IMR-90 (cell line): ENCODE measurements at regions not wholly inside any gene's neighbourhood (a gene's known extent, or its start where the extent isn't known, plus 50 kb on each side); places are given as distances from the start of the nearest gene placed in this dataset.

Experiments
- ATAC-seq: fragments of 200-7000 bp; cut with Tn5 transposase; 2 replicates; pipeline ENCODE4 v1.9.1; 2020; ENCODE audit warnings: low read depth, mild to moderate bottlenecking, moderate library complexity
- BruUV-seq: library from RNA; stranded (reverse); fragments of 400-500 nt; replicated peaks from 2 replicates; lab custom pipeline; 2021; lab: Mats Ljungman, UMichigan
- CTCF ChIA-PET: fragments of 300-600 bp; formaldehyde crosslinking; extraction: SDS; loops from one replicate; lab custom pipeline; 2021; ENCODE audit warnings: antibody characterized with exemption; lab: Yijun Ruan, JAX
- POLR2A ChIA-PET: fragments of 300-600 bp; sonication (Branson Sonifier 250); formaldehyde crosslinking; loops from one replicate; lab custom pipeline; 2022; ENCODE audit warnings: antibody characterized with exemption; ENCODE audit not compliant: unreplicated experiment; lab: Charles Lee
- DNase-seq: peaks from one replicate; pipeline ENCODE4 v3.0.0; 2013
- H2AFZ ChIP-seq: replicated peaks from 2 replicates; pipeline ENCODE3; 2013; ENCODE audit warnings: low read length, mild to moderate bottlenecking; ENCODE audit not compliant: poor library complexity
- H2AK5ac ChIP-seq: 2 replicates; pipeline ENCODE4 v1.6.1; 2013; ENCODE audit warnings: low read depth, low read length, inconsistent platforms
- H2AK9ac ChIP-seq: replicated peaks from 2 replicates; pipeline ENCODE3; 2013; ENCODE audit warnings: mild to moderate bottlenecking, low read depth, low read length, moderate library complexity; ENCODE audit not compliant: poor library complexity
- H2BK120ac ChIP-seq: 2 replicates; pipeline ENCODE4 v1.6.1; 2013; ENCODE audit warnings: low read depth, low read length, inconsistent platforms
- H2BK15ac ChIP-seq: 3 replicates; pipeline ENCODE4 v1.6.1; 2013; ENCODE audit warnings: low read depth, low read length, inconsistent platforms
- H2BK20ac ChIP-seq: 2 replicates; pipeline ENCODE4 v1.6.1; 2013; ENCODE audit warnings: low read depth, mild to moderate bottlenecking, inconsistent platforms, low read length, moderate library complexity
- H2BK5ac ChIP-seq: 2 replicates; pipeline ENCODE4 v1.6.1; 2013; ENCODE audit warnings: mild to moderate bottlenecking, low read depth, low read length, inconsistent platforms; ENCODE audit not compliant: poor library complexity, severe bottlenecking
- H3K14ac ChIP-seq: replicated peaks from 2 replicates; pipeline ENCODE4 v1.6.1; 2013; ENCODE audit warnings: low read depth, low read length, inconsistent platforms
- H3K18ac ChIP-seq: 2 replicates; pipeline ENCODE4 v1.6.1; 2013; ENCODE audit warnings: low read depth, low read length, control low read depth
- H3K23ac ChIP-seq: 2 replicates; pipeline ENCODE4 v1.6.1; 2013; ENCODE audit warnings: low read depth, low read length, inconsistent platforms
- H3K27ac ChIP-seq: 2 replicates; pipeline ENCODE4 v1.5.1; 2013; ENCODE audit warnings: mild to moderate bottlenecking, control low read depth, low read length; ENCODE audit not compliant: insufficient read depth
- H3K27me3 ChIP-seq: 2 replicates; pipeline ENCODE4 v1.6.1; 2013; ENCODE audit warnings: low read length; ENCODE audit not compliant: control insufficient read depth, insufficient read depth
- H3K36me3 ChIP-seq: 2 replicates; pipeline ENCODE4 v1.6.1; 2013; ENCODE audit warnings: low read length, mixed read lengths; ENCODE audit not compliant: control insufficient read depth, insufficient read depth
- H3K4ac ChIP-seq: 2 replicates; pipeline ENCODE4 v1.6.1; 2013; ENCODE audit warnings: low read depth, low read length, inconsistent platforms
- H3K4me1 ChIP-seq: 2 replicates; pipeline ENCODE4 v1.6.1; 2013; ENCODE audit warnings: low read length, mixed read lengths; ENCODE audit not compliant: control insufficient read depth, insufficient read depth
- H3K4me2 ChIP-seq: 2 replicates; pipeline ENCODE4 v1.6.1; 2013; ENCODE audit warnings: low read depth, mild to moderate bottlenecking, control low read depth, low read length, moderate library complexity
- H3K4me3 ChIP-seq: 2 replicates; pipeline ENCODE4 v1.5.1; 2013; ENCODE audit warnings: low read depth, mild to moderate bottlenecking, control low read depth, low read length, moderate library complexity; ENCODE audit not compliant: insufficient read depth
- H3K56ac ChIP-seq: 2 replicates; pipeline ENCODE4 v1.6.1; 2013; ENCODE audit warnings: low read length, inconsistent platforms; ENCODE audit not compliant: insufficient read depth; ENCODE audit errors: extremely low read depth
- H3K79me1 ChIP-seq, 2 experiments: 2 replicates each; pipeline ENCODE4 v1.6.1; 2013; ENCODE audit warnings: low read length in 2 of 2, inconsistent platforms in 1 of 2, low read depth in 1 of 2
- H3K9ac ChIP-seq: 2 replicates; pipeline ENCODE4 v1.6.1; 2013; ENCODE audit warnings: low read depth, low read length, control low read depth
- H3K9me1 ChIP-seq: 2 replicates; pipeline ENCODE4 v1.6.1; 2013; ENCODE audit warnings: low read length, inconsistent platforms; ENCODE audit not compliant: insufficient read depth
- H3K9me3 ChIP-seq: 2 replicates; pipeline ENCODE4 v1.6.1; 2013; ENCODE audit warnings: low read length; ENCODE audit not compliant: control insufficient read depth, insufficient read depth
- H4K20me1 ChIP-seq: 2 replicates; pipeline ENCODE4 v1.6.1; 2013; ENCODE audit warnings: low read length, inconsistent platforms; ENCODE audit not compliant: insufficient read depth
- H4K5ac ChIP-seq: 2 replicates; pipeline ENCODE4 v1.6.1; 2013; ENCODE audit warnings: mild to moderate bottlenecking, low read depth, low read length, control low read depth
- H4K8ac ChIP-seq, 2 experiments: 2 replicates each; pipeline ENCODE4 v1.6.1; 2013; ENCODE audit warnings: low read depth in 2 of 2, low read length in 2 of 2, control low read depth in 1 of 2, inconsistent platforms in 1 of 2
- H4K91ac ChIP-seq: 2 replicates; pipeline ENCODE4 v1.6.1; 2013; ENCODE audit warnings: low read depth, low read length, inconsistent platforms; ENCODE audit not compliant: insufficient read depth
- CEBPB ChIP-seq: IDR thresholded peaks from 2 replicates; pipeline ENCODE4 v1.6.1; 2012; ENCODE audit warnings: low read depth, low read length, improper control_type of control experiment
- CHD1 ChIP-seq: IDR thresholded peaks from 2 replicates; pipeline ENCODE4 v1.6.1; 2012; ENCODE audit warnings: low read depth, low read length, improper control_type of control experiment
- FOS ChIP-seq: fragments of 150-350 bp; IDR thresholded peaks from 2 replicates; pipeline ENCODE4 v1.6.1; 2016; ENCODE audit warnings: low read depth, low read length
- MAFK ChIP-seq: IDR thresholded peaks from 2 replicates; pipeline ENCODE4 v1.6.1; 2012; ENCODE audit warnings: low read depth, low read length, improper control_type of control experiment
- RAD21 ChIP-seq: IDR thresholded peaks from 2 replicates; pipeline ENCODE4 v1.6.1; 2012; ENCODE audit warnings: low read length, improper control_type of control experiment
- RCOR1 ChIP-seq: IDR thresholded peaks from 2 replicates; pipeline ENCODE4 v1.6.1; 2012; ENCODE audit warnings: mild to moderate bottlenecking, low read length, improper control_type of control experiment; ENCODE audit not compliant: insufficient replicate concordance
- SMC3 ChIP-seq: fragments of 150-350 bp; IDR thresholded peaks from 2 replicates; pipeline ENCODE4 v1.6.1; 2016; ENCODE audit warnings: low read depth, mild to moderate bottlenecking, antibody characterized with exemption, low read length, moderate library complexity
- WGBS, 2 experiments: methylation state at CpG; one replicate each; pipeline versions ENCODE4 v1.1.5 to v1.1.7; 2013; ENCODE audit warnings: missing lambda C conversion rate in 2 of 2; ENCODE audit not compliant: insufficient read length in 1 of 2; ENCODE audit errors: extremely low coverage in 2 of 2; 5-methylcytosine and 5-hydroxymethylcytosine counted together
- dilution Hi-C: fragments of 300-500 bp; cut with HindIII; formaldehyde crosslinking; loops from one replicate; pipeline ENCODE4 v1.14.3; 2018; ENCODE audit warnings: low sequenced_read_pairs; ENCODE audit not compliant: unreplicated experiment
- in situ Hi-C: fragments of 300-500 bp; cut with MboI; formaldehyde crosslinking; loops from 3 replicates; pipeline ENCODE4 v1.14.3; 2019; ENCODE audit warnings: low sequenced_read_pairs, inconsistent platforms, mixed read lengths
- intact Hi-C: fragments of 100-400 bp; cut with micrococcal nuclease; formaldehyde crosslinking; loops from 2 replicates; pipeline ENCODE4 v1.10.0; 2022
- TF ChIP-seq, protein P1 (sequence below): conservative IDR thresholded peaks from 2 replicates; pipeline ENCODE4 v1.5.1; 2012; ENCODE audit warnings: mild to moderate bottlenecking, low read depth, low read length, improper control_type of control experiment
- TF ChIP-seq, protein P2 (sequence below): fragments of 150-350 bp; IDR thresholded peaks from 2 replicates; pipeline ENCODE4 v1.6.1; 2017; ENCODE audit warnings: mild to moderate bottlenecking, antibody characterized with exemption, low read length, low read depth

DNA sequence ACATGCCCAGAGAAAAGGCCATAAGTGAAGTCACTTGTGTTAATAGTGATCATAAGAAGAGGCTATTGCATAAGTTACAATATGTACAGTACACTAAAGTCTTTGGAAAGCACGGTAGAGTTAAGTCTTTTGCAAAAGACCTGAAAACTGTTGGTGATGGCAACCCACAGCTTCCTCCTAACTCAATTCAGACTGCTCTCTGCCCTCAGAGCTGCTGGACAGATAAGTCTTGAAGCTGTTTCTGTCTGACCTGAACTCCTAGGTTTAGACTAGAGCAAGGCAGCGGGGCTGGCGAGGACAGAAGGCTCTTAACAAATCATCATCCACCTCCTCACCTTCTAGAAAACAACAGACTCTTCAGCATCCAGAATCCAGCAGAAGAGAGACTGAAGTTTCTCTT lies 125.4 kb downstream of the CD24 start:
- Histone ChIP-seq H4K20me1 (no peaks in the 10 kb centered on the region), H2BK120ac (no peak overlapping the region), H3K18ac (no peak overlapping the region), H3K14ac (no peak overlapping the region), H3K27ac (no peak overlapping the region), H3K36me3 (no peaks in the 10 kb centered on the region), H3K4me3 (no peak overlapping the region), H3K4ac (no peak overlapping the region), H3K9me1 (no peaks in the 10 kb centered on the region), H2BK20ac (no peak overlapping the region), H3K23ac (no peak overlapping the region), H4K5ac (no peak overlapping the region), H3K4me1 (no peaks in the 10 kb centered on the region), H3K79me1 (no peaks in the 10 kb centered on the region), H4K91ac (no peak overlapping the region), H2AK9ac (no peak overlapping the region), H2AK5ac (no peak overlapping the region), H3K9me3 (no peaks in the 10 kb centered on the region; the same call in 1 of the 2 replicates), H2BK5ac (no peak overlapping the region), H3K56ac (no peak overlapping the region), H3K4me2 (no peak overlapping the region), H2BK15ac (no peak overlapping the region), H4K8ac (no peak overlapping the region), H2AFZ (no peak overlapping the region), H3K9ac (no peak overlapping the region), H3K27me3 (peaks cover 1% of the 10 kb centered on the region; the same call in 1 of the 2 replicates)
- intact Hi-C loops (no loop called here), dilution Hi-C loops (no loop called here), in situ Hi-C loops (no loop called here)
- ChIA-PET POLR2A (no interaction called here), CTCF (no interaction called here)
- BruUV-seq = no TSS peak
- ATAC-seq (no peak), DNase-seq (no peak)
- TF ChIP-seq, protein P1, sequence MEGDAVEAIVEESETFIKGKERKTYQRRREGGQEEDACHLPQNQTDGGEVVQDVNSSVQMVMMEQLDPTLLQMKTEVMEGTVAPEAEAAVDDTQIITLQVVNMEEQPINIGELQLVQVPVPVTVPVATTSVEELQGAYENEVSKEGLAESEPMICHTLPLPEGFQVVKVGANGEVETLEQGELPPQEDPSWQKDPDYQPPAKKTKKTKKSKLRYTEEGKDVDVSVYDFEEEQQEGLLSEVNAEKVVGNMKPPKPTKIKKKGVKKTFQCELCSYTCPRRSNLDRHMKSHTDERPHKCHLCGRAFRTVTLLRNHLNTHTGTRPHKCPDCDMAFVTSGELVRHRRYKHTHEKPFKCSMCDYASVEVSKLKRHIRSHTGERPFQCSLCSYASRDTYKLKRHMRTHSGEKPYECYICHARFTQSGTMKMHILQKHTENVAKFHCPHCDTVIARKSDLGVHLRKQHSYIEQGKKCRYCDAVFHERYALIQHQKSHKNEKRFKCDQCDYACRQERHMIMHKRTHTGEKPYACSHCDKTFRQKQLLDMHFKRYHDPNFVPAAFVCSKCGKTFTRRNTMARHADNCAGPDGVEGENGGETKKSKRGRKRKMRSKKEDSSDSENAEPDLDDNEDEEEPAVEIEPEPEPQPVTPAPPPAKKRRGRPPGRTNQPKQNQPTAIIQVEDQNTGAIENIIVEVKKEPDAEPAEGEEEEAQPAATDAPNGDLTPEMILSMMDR = no peak
- TF ChIP-seq FOS (no peak), SMC3 (no peak), CHD1 (no peak), MAFK (no peak), RCOR1 (no peak), RAD21 (no peak), CEBPB (no peak)
- TF ChIP-seq, protein P2, sequence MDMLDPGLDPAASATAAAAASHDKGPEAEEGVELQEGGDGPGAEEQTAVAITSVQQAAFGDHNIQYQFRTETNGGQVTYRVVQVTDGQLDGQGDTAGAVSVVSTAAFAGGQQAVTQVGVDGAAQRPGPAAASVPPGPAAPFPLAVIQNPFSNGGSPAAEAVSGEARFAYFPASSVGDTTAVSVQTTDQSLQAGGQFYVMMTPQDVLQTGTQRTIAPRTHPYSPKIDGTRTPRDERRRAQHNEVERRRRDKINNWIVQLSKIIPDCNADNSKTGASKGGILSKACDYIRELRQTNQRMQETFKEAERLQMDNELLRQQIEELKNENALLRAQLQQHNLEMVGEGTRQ = no peak
- WGBS, 2 experiments = no CpG with 5 or more reads among the region's 3 CpGs
